A673 (cell line): ENCODE measurements at regions not wholly inside any gene's neighbourhood (a gene's known extent, or its start where the extent isn't known, plus 50 kb on each side); places are given as distances from the start of the nearest gene placed in this dataset.

Experiments
- EZH2 ChIP-seq: fragments of 200-600 bp; sonication (generic); IDR thresholded peaks from 2 replicates; pipeline ENCODE4 v1.6.1; 2017; ENCODE audit warnings: borderline replicate concordance, low read depth, mild to moderate bottlenecking, mixed read lengths, antibody characterized with exemption, low read length; ENCODE audit not compliant: poor library complexity, severe bottlenecking
- TF ChIP-seq, protein P1 (sequence below): fragments of 300-800, 200-600 bp; sonication (generic); conservative IDR thresholded peaks from 2 replicates; pipeline ENCODE4 v1.5.1; 2017; ENCODE audit warnings: low read depth, mild to moderate bottlenecking, antibody characterized with exemption, low read length, moderate library complexity, mixed read lengths

DNA sequence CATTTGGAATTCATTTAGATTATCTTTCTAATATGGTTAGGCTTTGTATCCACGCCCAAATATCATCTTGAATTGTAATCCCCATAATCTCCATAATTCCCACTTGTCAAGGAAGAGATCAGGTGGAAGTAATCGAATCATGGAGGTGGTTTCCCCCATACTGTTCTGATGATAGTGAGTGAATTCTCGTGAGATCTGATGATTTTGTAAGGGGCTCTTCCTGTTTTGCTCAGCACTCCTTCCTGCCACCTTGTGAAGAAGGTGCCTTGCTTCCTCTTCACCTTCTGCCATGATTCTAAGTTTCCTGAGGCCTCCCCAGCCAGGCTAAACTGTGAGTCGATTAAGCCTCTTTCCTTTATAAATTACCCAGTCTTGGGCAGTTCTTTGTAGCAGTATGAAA lies 527.5 kb upstream of the ARRDC3 start:
- TF ChIP-seq, protein P1, sequence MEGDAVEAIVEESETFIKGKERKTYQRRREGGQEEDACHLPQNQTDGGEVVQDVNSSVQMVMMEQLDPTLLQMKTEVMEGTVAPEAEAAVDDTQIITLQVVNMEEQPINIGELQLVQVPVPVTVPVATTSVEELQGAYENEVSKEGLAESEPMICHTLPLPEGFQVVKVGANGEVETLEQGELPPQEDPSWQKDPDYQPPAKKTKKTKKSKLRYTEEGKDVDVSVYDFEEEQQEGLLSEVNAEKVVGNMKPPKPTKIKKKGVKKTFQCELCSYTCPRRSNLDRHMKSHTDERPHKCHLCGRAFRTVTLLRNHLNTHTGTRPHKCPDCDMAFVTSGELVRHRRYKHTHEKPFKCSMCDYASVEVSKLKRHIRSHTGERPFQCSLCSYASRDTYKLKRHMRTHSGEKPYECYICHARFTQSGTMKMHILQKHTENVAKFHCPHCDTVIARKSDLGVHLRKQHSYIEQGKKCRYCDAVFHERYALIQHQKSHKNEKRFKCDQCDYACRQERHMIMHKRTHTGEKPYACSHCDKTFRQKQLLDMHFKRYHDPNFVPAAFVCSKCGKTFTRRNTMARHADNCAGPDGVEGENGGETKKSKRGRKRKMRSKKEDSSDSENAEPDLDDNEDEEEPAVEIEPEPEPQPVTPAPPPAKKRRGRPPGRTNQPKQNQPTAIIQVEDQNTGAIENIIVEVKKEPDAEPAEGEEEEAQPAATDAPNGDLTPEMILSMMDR: no peak
- TF ChIP-seq EZH2: no peak
